Neural progenitor cell (in vitro differentiated cells): ENCODE measurements at regions not wholly inside any gene's neighbourhood (a gene's known extent, or its start where the extent isn't known, plus 50 kb on each side); places are given as distances from the start of the nearest gene placed in this dataset.

Experiments
- EZH2 ChIP-seq: fragments of 200-600 bp; sonication (generic); IDR thresholded peaks from 2 replicates; pipeline ENCODE4 v1.6.1; 2017; ENCODE audit warnings: antibody characterized with exemption, mild to moderate bottlenecking, moderate library complexity
- TF ChIP-seq, protein P1 (sequence below): fragments of 200-600 bp; sonication (generic); IDR thresholded peaks from 2 replicates; pipeline ENCODE4 v1.5.1; 2017; ENCODE audit warnings: antibody characterized with exemption, mild to moderate bottlenecking

- TF ChIP-seq, protein P1, sequence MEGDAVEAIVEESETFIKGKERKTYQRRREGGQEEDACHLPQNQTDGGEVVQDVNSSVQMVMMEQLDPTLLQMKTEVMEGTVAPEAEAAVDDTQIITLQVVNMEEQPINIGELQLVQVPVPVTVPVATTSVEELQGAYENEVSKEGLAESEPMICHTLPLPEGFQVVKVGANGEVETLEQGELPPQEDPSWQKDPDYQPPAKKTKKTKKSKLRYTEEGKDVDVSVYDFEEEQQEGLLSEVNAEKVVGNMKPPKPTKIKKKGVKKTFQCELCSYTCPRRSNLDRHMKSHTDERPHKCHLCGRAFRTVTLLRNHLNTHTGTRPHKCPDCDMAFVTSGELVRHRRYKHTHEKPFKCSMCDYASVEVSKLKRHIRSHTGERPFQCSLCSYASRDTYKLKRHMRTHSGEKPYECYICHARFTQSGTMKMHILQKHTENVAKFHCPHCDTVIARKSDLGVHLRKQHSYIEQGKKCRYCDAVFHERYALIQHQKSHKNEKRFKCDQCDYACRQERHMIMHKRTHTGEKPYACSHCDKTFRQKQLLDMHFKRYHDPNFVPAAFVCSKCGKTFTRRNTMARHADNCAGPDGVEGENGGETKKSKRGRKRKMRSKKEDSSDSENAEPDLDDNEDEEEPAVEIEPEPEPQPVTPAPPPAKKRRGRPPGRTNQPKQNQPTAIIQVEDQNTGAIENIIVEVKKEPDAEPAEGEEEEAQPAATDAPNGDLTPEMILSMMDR = no peak
- no peak for TF ChIP-seq EZH2
These were observed 199.7 kb downstream of the SOD2 start for GRCh38 chr6:159493231-159493897.
